ENCODE measurements at regions not wholly inside any gene's neighbourhood (a gene's known extent, or its start where the extent isn't known, plus 50 kb on each side); places are given as distances from the start of the nearest gene placed in this dataset.
"Not testable (repeated sequence)": the region's sequence is repeated elsewhere in the genome, so short reads cannot be mapped to it uniquely, and the experiment has no call there.

- no peak for TF ChIP-seq CTCF (IDR thresholded peaks at IDR 0.05)
- DNase-seq (ENCODE audit: low spot score), result no peak
Measured at GRCh38 chr2:138369856-138370255, 131.7 kb upstream of the SPOPL start.

GRCh38 chr2:138373993-138374408 is 127.6 kb upstream of the SPOPL start:
- no peak overlapping the region for H3K4me3 ChIP-seq
- no peaks in the 10 kb centered on the region for H3K27me3 ChIP-seq
- DNase-seq (ENCODE audit: low spot score), result no peak
- H3K36me3 ChIP-seq, result no peaks in the 10 kb centered on the region
- no peaks in the 10 kb centered on the region for H3K4me1 ChIP-seq
- H3K27ac ChIP-seq, result no peak overlapping the region
- H3K9me3 ChIP-seq, result no peaks in the 10 kb centered on the region
- TF ChIP-seq CTCF (IDR thresholded peaks at IDR 0.05), result peak; percentile 40 to 69

More at GRCh38 chr2:138369856-138370255, 131.7 kb upstream of the SPOPL start:
- Histone ChIP-seq H3K4me3 (no peak overlapping the region), H3K27ac (no peak overlapping the region), H3K9me3 (no peaks in the 10 kb centered on the region), H3K27me3 (no peaks in the 10 kb centered on the region), H3K36me3 (no peaks in the 10 kb centered on the region), H3K4me1 (no peaks in the 10 kb centered on the region)

GRCh38 chr2:138381373-138381772 is 120.2 kb upstream of the SPOPL start:
- Histone ChIP-seq H3K27ac (no peak overlapping the region), H3K4me3 (no peak overlapping the region), H3K9me3 (no peaks in the 10 kb centered on the region), H3K27me3 (no peaks in the 10 kb centered on the region), H3K36me3 (no peaks in the 10 kb centered on the region), H3K4me1 (no peaks in the 10 kb centered on the region)
- no peak for DNase-seq (ENCODE audit: low spot score)
- TF ChIP-seq CTCF (IDR thresholded peaks at IDR 0.05), result no peak

GRCh38 chr2:138382672-138383071 is 118.9 kb upstream of the SPOPL start:
- no peak for TF ChIP-seq CTCF (IDR thresholded peaks at IDR 0.05)
- H3K9me3 ChIP-seq, result no peaks in the 10 kb centered on the region

GRCh38 chr2:138386191-138386590 is 115.4 kb upstream of the SPOPL start:
- not testable (repeated sequence) for H3K4me1 ChIP-seq, H3K36me3 ChIP-seq, H3K9me3 ChIP-seq

More at GRCh38 chr2:138382672-138383071, 118.9 kb upstream of the SPOPL start:
- DNase-seq (ENCODE audit: low spot score), result no peak
- H3K4me1 ChIP-seq, result no peaks in the 10 kb centered on the region
- H3K27ac ChIP-seq, result no peak overlapping the region
- H3K4me3 ChIP-seq, result no peak overlapping the region
- no peaks in the 10 kb centered on the region for H3K27me3 ChIP-seq
- H3K36me3 ChIP-seq, result no peaks in the 10 kb centered on the region

GRCh38 chr2:138389063-138389462 is 112.5 kb upstream of the SPOPL start:
- no peak for TF ChIP-seq CTCF (IDR thresholded peaks at IDR 0.05)
- Histone ChIP-seq H3K4me3 (no peak overlapping the region), H3K27me3 (no peaks in the 10 kb centered on the region), H3K27ac (no peak overlapping the region), H3K9me3 (no peaks in the 10 kb centered on the region), H3K36me3 (no peaks in the 10 kb centered on the region), H3K4me1 (no peaks in the 10 kb centered on the region)
- DNase-seq (ENCODE audit: low spot score), result no peak

More at GRCh38 chr2:138386191-138386590, 115.4 kb upstream of the SPOPL start:
- not testable (repeated sequence) for H3K4me3 ChIP-seq; H3K27me3 ChIP-seq; H3K27ac ChIP-seq; DNase-seq (ENCODE audit: low spot score)
